ENCODE measurements at regions not wholly inside any gene's neighbourhood (a gene's known extent, or its start where the extent isn't known, plus 50 kb on each side); places are given as distances from the start of the nearest gene placed in this dataset. TPM values are rescaled to one million over a fixed set of nuclear protein-coding genes. Genes with fewer than 3 reads are reported as not detected.

- no peak overlapping the region for H3K4me3 Mint-ChIP-seq
- peaks cover 3% of the 10 kb centered on the region for H3K4me1 Mint-ChIP-seq
- H3K36me3 Mint-ChIP-seq: no peaks in the 10 kb centered on the region
- Histone ChIP-seq H3K36me3 (no peaks in the 10 kb centered on the region), H3F3A (ENCODE audit: low read depth) (no peaks in the 10 kb centered on the region), H2AFZ (replicated peaks) (no peak overlapping the region), H4K20me1 (ENCODE audit: low read depth) (no peaks in the 10 kb centered on the region), H3K4me2 (no peak overlapping the region), H3K4me3 (no peak overlapping the region), H3K9me3 (ENCODE audit: low read depth) (no peaks in the 10 kb centered on the region), H3K79me2 (ENCODE audit: low read depth) (no peaks in the 10 kb centered on the region), H3K9ac (no peak overlapping the region), H3K27me3 (no peaks in the 10 kb centered on the region), H3K27ac (no peak overlapping the region), H3K4me1 (no peaks in the 10 kb centered on the region)
- no peak for TF ChIP-seq EZH2 (IDR thresholded peaks at IDR 0.05)
- TF ChIP-seq CTCF (IDR thresholded peaks at IDR 0.05): no peak
- no peak for TF ChIP-seq EZH2phosphoT487 (IDR thresholded peaks at IDR 0.05)
- H3K27ac Mint-ChIP-seq: no peak overlapping the region
- H3K27me3 Mint-ChIP-seq (ENCODE audit: insufficient read depth, low read depth): peaks cover 4% of the 10 kb centered on the region
- no peak for DNase-seq (ENCODE audit: low spot score)
- H3K9me3 Mint-ChIP-seq: no peaks in the 10 kb centered on the region
Measured at GRCh38 chr15:87083201-87083600, 1003.5 kb downstream of the AGBL1 start.

- peaks cover 3% of the 10 kb centered on the region for H3K4me1 Mint-ChIP-seq
- no peaks in the 10 kb centered on the region for H3K9me3 ChIP-seq (ENCODE audit: low read depth)
- peaks cover 7% of the 10 kb centered on the region for H3K27me3 Mint-ChIP-seq (ENCODE audit: insufficient read depth, low read depth)
- no peak for DNase-seq (ENCODE audit: low spot score)
- H3K4me1 ChIP-seq: no peaks in the 10 kb centered on the region
- H3K36me3 ChIP-seq: no peaks in the 10 kb centered on the region
- H3K4me2 ChIP-seq: no peak overlapping the region
- H3K4me3 ChIP-seq: no peak overlapping the region
- no peak overlapping the region for H3K9ac ChIP-seq
- H2AFZ ChIP-seq (replicated peaks): no peak overlapping the region
- no peaks in the 10 kb centered on the region for H4K20me1 ChIP-seq (ENCODE audit: low read depth)
- H3K36me3 Mint-ChIP-seq: no peaks in the 10 kb centered on the region
- no peaks in the 10 kb centered on the region for H3K9me3 Mint-ChIP-seq
- no peaks in the 10 kb centered on the region for H3K79me2 ChIP-seq (ENCODE audit: low read depth)
- TF ChIP-seq CTCF (IDR thresholded peaks at IDR 0.05) (no peak), EZH2 (IDR thresholded peaks at IDR 0.05) (no peak), EZH2phosphoT487 (IDR thresholded peaks at IDR 0.05) (no peak)
- H3K27ac Mint-ChIP-seq: no peak overlapping the region
- no peaks in the 10 kb centered on the region for H3K27me3 ChIP-seq
- no peaks in the 10 kb centered on the region for H3F3A ChIP-seq (ENCODE audit: low read depth)
- H3K4me3 Mint-ChIP-seq: no peak overlapping the region
- no peak overlapping the region for H3K27ac ChIP-seq
Measured at GRCh38 chr15:87082581-87082980, 1002.9 kb downstream of the AGBL1 start.

- Histone ChIP-seq H3K9ac (no peak overlapping the region), H3K4me2 (no peak overlapping the region), H3K9me3 (ENCODE audit: low read depth) (no peaks in the 10 kb centered on the region), H3K4me1 (no peaks in the 10 kb centered on the region), H2AFZ (replicated peaks) (no peak overlapping the region), H3K4me3 (no peak overlapping the region), H3K79me2 (ENCODE audit: low read depth) (no peaks in the 10 kb centered on the region), H3K27me3 (no peaks in the 10 kb centered on the region), H3K36me3 (no peaks in the 10 kb centered on the region), H3F3A (ENCODE audit: low read depth) (no peaks in the 10 kb centered on the region), H4K20me1 (ENCODE audit: low read depth) (no peaks in the 10 kb centered on the region), H3K27ac (no peak overlapping the region)
- peaks cover 3% of the 10 kb centered on the region for H3K4me1 Mint-ChIP-seq
- TF ChIP-seq EZH2phosphoT487 (IDR thresholded peaks at IDR 0.05): no peak
- no peak for TF ChIP-seq CTCF (IDR thresholded peaks at IDR 0.05)
- no peak for TF ChIP-seq EZH2 (IDR thresholded peaks at IDR 0.05)
- no peak for DNase-seq (ENCODE audit: low spot score)
- no peaks in the 10 kb centered on the region for H3K9me3 Mint-ChIP-seq
- H3K27ac Mint-ChIP-seq: no peak overlapping the region
- H3K36me3 Mint-ChIP-seq: no peaks in the 10 kb centered on the region
- H3K27me3 Mint-ChIP-seq (ENCODE audit: insufficient read depth, low read depth): peaks cover 6% of the 10 kb centered on the region
- H3K4me3 Mint-ChIP-seq: no peak overlapping the region
Measured at GRCh38 chr15:87080547-87080946, 1000.9 kb downstream of the AGBL1 start.

Small RNAs in the stretch of these regions (small RNA-seq; reads per million reads assigned to genes)
- gene RNU6-185P: not detected

Data from neural progenitor cell (in vitro differentiated cells).